ENCODE measurements at regions not wholly inside any gene's neighbourhood (a gene's known extent, or its start where the extent isn't known, plus 50 kb on each side); places are given as distances from the start of the nearest gene placed in this dataset.
"Not testable (repeated sequence)": the region's sequence is repeated elsewhere in the genome, so short reads cannot be mapped to it uniquely, and the experiment has no call there.

- DNase-seq (ENCODE audit: low spot score), result no peak
Observed at GRCh38 chr4:126440297-126440696, 1125.5 kb downstream of the FAT4 start.

- DNase-seq (ENCODE audit: low spot score), result no peak
Observed at GRCh38 chr4:126441173-126442035, 1126.6 kb downstream of the FAT4 start.

GRCh38 chr4:126445596-126445995, 1130.8 kb downstream of the FAT4 start:
- no peak for DNase-seq (ENCODE audit: low spot score)

DNA sequence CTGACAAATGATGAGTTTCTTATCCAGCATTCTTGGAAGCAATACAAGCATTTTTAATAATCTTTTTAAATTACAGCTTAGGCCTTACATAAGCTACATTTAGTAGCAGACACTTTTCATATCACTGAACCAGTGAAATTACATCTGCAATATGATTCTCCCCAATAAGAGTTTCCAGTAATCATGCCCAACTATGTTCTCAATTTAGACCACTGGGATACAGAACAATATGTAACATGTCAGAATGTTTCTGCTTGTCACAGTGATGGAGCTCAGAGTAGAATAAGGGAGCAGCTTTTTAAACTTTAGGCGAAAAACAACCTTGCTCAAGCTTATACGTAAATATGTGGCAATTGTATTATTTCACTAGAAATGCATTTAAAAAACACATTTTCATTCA, 1132.2 kb downstream of the FAT4 start:
- DNase-seq (ENCODE audit: low spot score), result no peak

- no peak for DNase-seq (ENCODE audit: low spot score)
Observed at GRCh38 chr4:126448086-126448845, 1133.5 kb downstream of the FAT4 start.

DNA sequence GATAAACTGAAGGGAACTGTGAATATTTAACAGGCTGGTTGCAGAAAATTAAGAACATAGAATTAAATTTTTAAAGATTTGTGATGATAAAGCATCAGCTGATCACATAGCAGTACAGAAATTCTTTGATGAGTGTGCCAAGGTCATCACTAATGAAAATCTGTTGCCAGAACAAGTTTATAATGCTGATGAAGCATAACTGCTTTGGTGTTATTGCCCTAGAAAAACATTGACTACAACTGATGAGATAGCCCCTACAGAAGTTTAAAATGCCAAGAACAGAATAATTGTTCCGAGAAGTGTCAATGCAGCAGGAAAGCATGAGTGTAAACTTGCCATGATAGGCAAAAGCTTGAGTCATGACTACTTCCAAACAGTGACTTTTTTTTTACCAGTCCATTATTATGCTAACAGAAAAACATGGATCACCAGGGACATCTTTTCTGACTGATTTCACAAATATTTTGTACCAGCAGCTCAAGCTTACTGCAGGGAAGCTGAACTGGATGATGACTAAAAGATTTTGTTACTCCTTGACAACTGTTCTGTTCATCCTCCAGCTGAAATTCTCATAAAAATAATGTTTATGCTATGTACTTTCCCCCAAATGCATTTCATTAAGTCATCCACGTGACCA, 1136.6 kb downstream of the FAT4 start:
- DNase-seq (ENCODE audit: low spot score), result no peak

- DNase-seq (ENCODE audit: low spot score), result no peak
Observed at GRCh38 chr4:126455865-126456264, 1141.1 kb downstream of the FAT4 start.

GRCh38 chr4:126458993-126459392, 1144.2 kb downstream of the FAT4 start:
- no peak for DNase-seq (ENCODE audit: low spot score)

DNA sequence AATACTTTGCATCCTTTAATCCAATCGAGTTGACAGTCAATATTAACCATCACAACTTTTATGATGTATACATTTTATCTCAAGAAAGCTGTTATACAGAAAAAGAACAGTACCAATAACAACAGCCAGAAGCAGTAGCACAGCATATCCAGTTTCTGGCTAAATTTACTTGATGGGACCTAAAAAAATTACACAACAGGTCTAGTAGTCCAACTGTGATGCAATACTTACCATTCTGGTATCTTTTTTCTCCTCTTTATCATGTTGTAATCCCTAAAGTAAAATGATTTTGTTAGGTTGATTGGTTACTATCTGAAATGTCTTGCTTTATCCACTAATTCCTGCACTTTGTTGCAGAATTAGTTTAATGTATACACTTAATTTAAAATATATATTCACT, 1150.6 kb downstream of the FAT4 start:
- no peak for DNase-seq (ENCODE audit: low spot score)

DNA sequence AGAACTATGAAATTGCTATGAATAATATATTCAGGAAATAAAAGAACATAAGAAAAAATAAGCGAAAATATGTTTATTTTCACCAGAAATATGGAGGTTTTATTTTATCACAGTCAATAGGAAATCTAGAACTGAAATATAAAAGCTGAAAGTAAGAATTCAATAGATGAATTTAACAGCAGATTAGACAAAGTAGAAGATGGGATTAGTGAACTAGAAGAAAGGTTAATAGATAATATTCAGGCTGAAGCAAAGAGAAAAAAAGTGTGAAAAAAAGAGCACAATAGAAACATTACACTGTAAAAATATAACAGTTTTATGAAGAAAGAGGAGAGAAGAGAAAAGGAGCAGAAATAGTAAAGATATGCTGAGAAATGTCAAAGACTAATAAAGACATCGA, 1152.1 kb downstream of the FAT4 start:
- no peak for DNase-seq (ENCODE audit: low spot score)

DNA sequence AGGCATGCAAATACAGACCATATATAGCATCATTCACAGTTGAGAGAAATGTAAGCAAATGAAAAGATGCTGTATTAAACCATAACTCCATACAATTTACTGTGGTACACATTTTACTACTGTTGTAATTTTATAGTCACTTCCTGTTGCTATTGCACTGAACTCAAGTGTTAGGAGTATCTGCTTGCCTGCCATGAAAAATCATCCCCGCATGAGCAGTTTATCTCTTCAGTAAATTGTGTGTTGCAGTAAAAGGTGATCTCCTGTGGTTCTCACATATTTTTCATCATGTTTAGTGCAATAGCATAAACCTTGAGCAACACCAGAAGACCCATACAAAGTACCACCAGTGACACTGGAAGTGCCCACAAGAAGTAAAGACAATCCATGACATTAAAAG, 1153.4 kb downstream of the FAT4 start:
- no peak for DNase-seq (ENCODE audit: low spot score)

DNA sequence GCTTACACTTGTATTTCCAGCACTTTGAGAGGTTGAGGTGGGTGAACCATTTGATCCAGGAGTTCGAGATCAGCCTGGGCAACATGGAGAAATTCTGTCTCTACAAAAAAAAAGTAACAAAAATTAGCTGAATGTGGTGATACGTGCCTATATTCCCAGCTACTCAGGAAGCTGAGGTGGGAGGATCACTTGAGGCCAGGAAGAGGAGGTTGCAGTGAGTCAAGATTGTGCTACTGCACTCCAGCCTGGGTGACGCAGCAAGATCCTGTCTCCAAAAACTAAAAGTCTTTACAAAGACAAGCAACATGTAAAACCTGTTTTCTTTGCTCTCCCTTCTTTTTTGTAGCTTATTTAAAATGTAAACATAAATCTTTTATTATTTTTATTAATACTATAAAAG, 1156.1 kb downstream of the FAT4 start:
- no peak for DNase-seq (ENCODE audit: low spot score)

- DNase-seq (ENCODE audit: low spot score), result no peak
Observed at GRCh38 chr4:126475730-126476129, 1157.0 kb upstream of the INTU start.

GRCh38 chr4:126479709-126480108, 1153.0 kb upstream of the INTU start:
- DNase-seq (ENCODE audit: low spot score), result peak; percentile 2

DNA sequence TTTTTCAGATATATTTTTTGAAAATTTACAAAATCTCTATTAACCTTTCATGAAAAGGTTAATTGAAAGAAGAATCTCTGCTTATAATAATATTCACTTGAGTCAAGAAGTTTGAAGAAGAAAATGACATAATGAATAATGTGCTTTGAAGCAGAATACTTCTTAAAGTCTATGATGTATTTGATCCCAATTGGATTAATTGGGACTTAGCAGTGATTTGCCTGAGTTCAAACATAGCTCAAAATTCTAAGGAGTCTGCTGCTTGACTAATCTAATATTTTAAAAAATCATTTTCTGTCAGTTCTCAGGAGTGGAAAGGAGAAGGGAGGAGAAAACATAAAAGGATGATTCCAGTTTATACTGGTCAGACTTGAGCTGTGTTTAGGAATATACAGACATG, 1150.4 kb upstream of the INTU start:
- DNase-seq (ENCODE audit: low spot score), result no peak

DNA sequence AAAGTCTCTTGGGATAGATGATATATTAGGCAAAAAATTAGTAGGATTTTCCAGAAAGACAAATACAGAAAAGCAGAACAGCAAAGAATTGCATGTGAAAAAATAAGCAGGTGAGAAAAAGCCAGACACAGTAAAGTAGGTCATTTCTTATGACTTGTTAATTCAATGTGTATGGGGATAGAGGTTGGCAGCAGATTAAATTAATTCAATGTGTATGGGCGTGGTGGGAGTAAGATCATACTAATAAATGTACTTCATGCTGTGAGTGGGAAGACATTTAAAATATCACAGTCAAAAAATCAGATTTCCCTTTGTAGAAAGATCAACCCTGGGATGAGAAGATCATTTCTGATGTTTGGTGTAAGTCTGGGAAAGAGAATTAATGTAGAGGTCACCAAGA, 1146.4 kb upstream of the INTU start:
- no peak for DNase-seq (ENCODE audit: low spot score)

GRCh38 chr4:126489826-126490463, 1142.8 kb upstream of the INTU start:
- no peak for DNase-seq (ENCODE audit: low spot score)

DNA sequence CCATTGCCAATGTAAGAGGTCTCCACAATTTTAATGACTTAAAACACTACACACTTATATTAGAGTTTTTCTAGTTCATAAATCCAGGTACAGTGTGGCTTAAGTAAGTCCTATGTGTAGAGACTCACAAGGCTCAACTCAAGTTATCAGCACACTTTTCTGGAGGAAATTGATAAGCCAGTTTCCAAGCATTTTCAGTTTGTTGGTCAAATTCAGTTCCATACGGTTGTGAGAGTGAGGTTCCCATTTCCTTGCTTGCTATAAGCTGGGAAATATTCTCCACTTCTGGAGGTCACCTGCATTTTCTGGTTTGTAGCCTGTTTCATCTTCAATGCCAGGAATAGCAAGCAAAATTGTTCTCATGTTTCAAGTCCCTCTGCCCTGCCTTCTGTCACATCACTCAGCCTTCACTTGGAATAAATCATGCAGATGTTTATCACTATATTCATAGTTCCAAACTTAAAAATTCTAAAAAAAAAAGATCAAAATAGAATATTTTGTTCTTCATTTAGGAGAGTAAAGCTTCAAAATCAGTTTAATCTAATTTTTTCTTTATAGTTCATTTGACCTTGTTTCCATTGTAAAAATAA, 1137.5 kb upstream of the INTU start:
- no peak for DNase-seq (ENCODE audit: low spot score)

DNA sequence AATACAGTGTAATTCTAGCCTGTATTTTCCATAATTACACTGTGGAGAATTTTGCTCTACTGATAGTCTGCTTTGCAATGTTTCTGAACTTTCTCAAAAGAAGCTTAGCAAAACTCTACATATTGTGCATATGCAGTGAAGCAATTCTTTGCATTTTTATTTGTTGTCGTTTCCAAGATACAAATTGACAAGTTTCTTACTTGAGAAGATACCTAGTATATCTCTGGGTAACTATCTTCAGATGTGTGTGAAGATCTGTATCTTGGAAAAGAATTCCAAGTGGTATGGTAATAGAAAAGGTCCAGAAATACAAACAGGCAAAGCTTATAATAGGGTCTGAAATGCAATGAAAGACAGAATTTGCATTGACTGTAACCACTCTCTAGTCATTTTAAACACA, 1119.8 kb upstream of the INTU start:
- no peak for DNase-seq (ENCODE audit: low spot score)

- no peak for DNase-seq (ENCODE audit: low spot score)
Observed at GRCh38 chr4:126513596-126513995, 1119.2 kb upstream of the INTU start.

GRCh38 chr4:126520731-126521130, 1112.0 kb upstream of the INTU start:
- DNase-seq (ENCODE audit: low spot score), result no peak

- DNase-seq (ENCODE audit: low spot score), result not testable (repeated sequence)
Observed at GRCh38 chr4:126525400-126525799, 1107.4 kb upstream of the INTU start.

Measured in cerebellar cortex (tissue), 1 donor.